ENCODE measurements at regions not wholly inside any gene's neighbourhood (a gene's known extent, or its start where the extent isn't known, plus 50 kb on each side); places are given as distances from the start of the nearest gene placed in this dataset.

- Histone ChIP-seq H3K36me3 (ENCODE audit: insufficient read depth) (no peaks in the 10 kb centered on the region), H3K9me2 (ENCODE audit: insufficient read depth) (no peaks in the 10 kb centered on the region), H3K4me1 (ENCODE audit: insufficient read depth) (no peaks in the 10 kb centered on the region), H3K27me3 (ENCODE audit: insufficient read depth) (no peaks in the 10 kb centered on the region), H3K27ac (ENCODE audit: low read depth) (no peak overlapping the region), H3K79me2 (replicated peaks; ENCODE audit: insufficient read depth) (no peaks in the 10 kb centered on the region), H3F3A (replicated peaks; ENCODE audit: low read depth) (no peaks in the 10 kb centered on the region), H3K4me2 (no peak overlapping the region), H3K4me3 (no peak overlapping the region), H2AFZ (no peak overlapping the region), H4K20me1 (replicated peaks; ENCODE audit: insufficient read depth) (no peaks in the 10 kb centered on the region)
- Mint-ChIP-seq H3K36me3 (ENCODE audit: low read depth) (no peaks in the 10 kb centered on the region; the same call in 2 of the 3 replicates), H3K4me1 (no peaks in the 10 kb centered on the region; the same call in 2 of the 3 replicates), H3K27ac (no peak overlapping the region), H3K27me3 (ENCODE audit: insufficient read depth, low read depth, poor library complexity) (no peaks in the 10 kb centered on the region), H3K4me3 (no peak overlapping the region), H3K9me3 (no peaks in the 10 kb centered on the region)
- no peak for DNase-seq (ENCODE audit: low spot score)
- TF ChIP-seq ZNF331 (CRISPR knock-in tag; IDR thresholded peaks at IDR 0.05; ENCODE audit: low read depth) = no peak
- no peak for TF ChIP-seq CTCF (conservative IDR thresholded peaks at IDR 0.05; ENCODE audit: low read depth in 2 of 2)
- no peak for TF ChIP-seq CREB1 (CRISPR knock-in tag; IDR thresholded peaks at IDR 0.05; ENCODE audit: low read depth)
- TF ChIP-seq EZH2 (IDR thresholded peaks at IDR 0.05; ENCODE audit: low read depth, unreplicated experiment) = no peak
- TF ChIP-seq EZH2phosphoT487 (IDR thresholded peaks at IDR 0.05; ENCODE audit: unreplicated experiment) = no peak
- TF ChIP-seq JUNB (IDR thresholded peaks at IDR 0.05; ENCODE audit: unreplicated experiment) = no peak
- TF ChIP-seq ZNF114 (CRISPR knock-in tag; IDR thresholded peaks at IDR 0.05) = no peak
- no peak for TF ChIP-seq REST (IDR thresholded peaks at IDR 0.05; ENCODE audit: unreplicated experiment)
- no peak for ATAC-seq
Measured at GRCh38 chr5:29231154-29231553, 1962.3 kb upstream of the CDH6 start.

- DNase-seq (ENCODE audit: low spot score) = no peak
- Histone ChIP-seq H2AFZ (no peak overlapping the region), H3K4me3 (no peak overlapping the region), H3F3A (replicated peaks; ENCODE audit: low read depth) (no peaks in the 10 kb centered on the region), H3K4me2 (no peak overlapping the region), H3K4me1 (ENCODE audit: insufficient read depth) (no peaks in the 10 kb centered on the region), H3K27me3 (ENCODE audit: insufficient read depth) (no peaks in the 10 kb centered on the region), H3K27ac (ENCODE audit: low read depth) (no peak overlapping the region), H3K36me3 (ENCODE audit: insufficient read depth) (no peaks in the 10 kb centered on the region), H3K9me2 (ENCODE audit: insufficient read depth) (no peaks in the 10 kb centered on the region), H3K79me2 (replicated peaks; ENCODE audit: insufficient read depth) (no peaks in the 10 kb centered on the region), H4K20me1 (replicated peaks; ENCODE audit: insufficient read depth) (no peaks in the 10 kb centered on the region)
- no peak for TF ChIP-seq ETS1 (IDR thresholded peaks at IDR 0.05)
- TF ChIP-seq EZH2phosphoT487 (IDR thresholded peaks at IDR 0.05; ENCODE audit: unreplicated experiment) = no peak
- H3K4me3 Mint-ChIP-seq = no peak overlapping the region
- no peaks in the 10 kb centered on the region for H3K27me3 Mint-ChIP-seq (ENCODE audit: insufficient read depth, low read depth, poor library complexity)
- no peak overlapping the region for H3K27ac Mint-ChIP-seq
- no peaks in the 10 kb centered on the region; the same call in 2 of the 3 replicates for H3K36me3 Mint-ChIP-seq (ENCODE audit: low read depth)
- no peaks in the 10 kb centered on the region for H3K9me3 Mint-ChIP-seq
- ATAC-seq = no peak
- no peaks in the 10 kb centered on the region for H3K4me1 Mint-ChIP-seq
Measured at GRCh38 chr5:29230591-29230990, 1962.9 kb upstream of the CDH6 start.

Data from GM23338 (cell line).